ENCODE measurements at regions not wholly inside any gene's neighbourhood (a gene's known extent, or its start where the extent isn't known, plus 50 kb on each side); places are given as distances from the start of the nearest gene placed in this dataset.

GRCh38 chr2:16466133-16466820 lies 199.4 kb downstream of the CYRIA start:
- no peak for DNase-seq (ENCODE audit: low read depth in 1 of 2, low spot score in 1 of 2)

GRCh38 chr2:16464641-16465040 lies 201.0 kb downstream of the CYRIA start:
- DNase-seq (ENCODE audit: low read depth in 1 of 2, low spot score in 1 of 2): no peak

DNA sequence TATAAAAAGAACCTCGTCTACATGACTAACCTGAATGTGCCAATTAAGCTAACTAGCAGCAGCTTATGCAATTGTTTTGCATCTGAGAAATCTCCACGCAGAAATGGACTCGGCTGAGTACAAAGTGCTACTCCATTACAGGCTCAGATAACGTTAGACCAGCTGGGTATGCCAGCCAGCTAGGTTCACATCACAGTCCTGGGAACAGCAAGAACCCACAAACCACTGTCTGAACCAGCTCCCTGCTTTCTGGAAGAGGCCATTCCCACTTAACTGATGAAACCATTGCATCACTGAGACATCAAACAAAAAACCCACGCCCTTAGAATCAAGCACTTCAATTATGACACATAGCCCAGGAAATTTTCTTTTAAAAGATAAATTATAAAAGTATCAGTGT lies 202.7 kb downstream of the CYRIA start:
- no peak for DNase-seq (ENCODE audit: low read depth in 1 of 2, low spot score in 1 of 2)

DNA sequence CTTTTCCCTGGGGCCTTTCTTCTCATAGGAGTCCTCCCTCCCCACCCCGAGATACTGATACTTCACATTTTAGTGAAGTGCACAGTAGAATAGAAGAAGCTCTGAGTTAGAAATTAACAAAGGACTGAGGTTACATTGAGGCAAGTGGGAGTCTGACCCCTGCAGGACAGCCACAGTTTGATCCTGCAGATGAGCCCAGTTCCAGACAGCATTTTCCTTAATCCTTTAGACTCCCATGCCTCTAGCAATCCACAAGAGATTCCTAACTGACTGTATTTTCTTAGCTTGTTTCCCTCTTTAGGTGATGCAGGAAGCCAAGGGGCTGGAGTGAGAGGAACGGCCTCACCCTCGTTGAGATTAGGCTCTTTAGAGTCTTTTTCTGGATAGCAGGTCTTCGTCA lies 204.0 kb downstream of the CYRIA start:
- DNase-seq (ENCODE audit: low read depth in 1 of 2, low spot score in 1 of 2): no peak

- no peak for DNase-seq (ENCODE audit: low read depth in 1 of 2, low spot score in 1 of 2)
Observed at GRCh38 chr2:16459606-16460005, 206.0 kb downstream of the CYRIA start.

DNA sequence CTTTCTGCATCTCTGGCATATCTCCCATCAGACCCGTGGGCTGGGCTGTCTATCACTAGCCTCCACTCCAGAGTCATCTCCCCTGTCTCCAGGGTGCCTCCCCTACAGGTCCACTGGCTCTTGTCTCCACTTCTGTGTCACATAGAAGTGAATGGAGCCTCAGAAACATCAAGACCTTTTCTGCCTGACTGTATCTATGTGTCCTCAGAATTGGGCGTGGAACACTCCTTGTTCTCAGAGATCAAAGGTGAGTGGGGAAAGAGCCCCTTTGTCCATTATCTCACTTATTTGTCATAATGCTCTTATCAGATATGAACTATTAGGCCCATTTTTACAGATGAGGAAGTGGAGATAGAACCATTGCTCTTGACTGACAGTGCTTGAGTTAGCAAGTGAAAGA lies 211.0 kb downstream of the CYRIA start:
- no peak for DNase-seq (ENCODE audit: low read depth in 1 of 2, low spot score in 1 of 2)

GRCh38 chr2:16452123-16452522 lies 213.5 kb downstream of the CYRIA start:
- DNase-seq (ENCODE audit: low read depth in 1 of 2, low spot score in 1 of 2): no peak

- DNase-seq (ENCODE audit: low read depth in 1 of 2, low spot score in 1 of 2): no peak
Observed at GRCh38 chr2:16446706-16447105, 218.9 kb downstream of the CYRIA start.

DNA sequence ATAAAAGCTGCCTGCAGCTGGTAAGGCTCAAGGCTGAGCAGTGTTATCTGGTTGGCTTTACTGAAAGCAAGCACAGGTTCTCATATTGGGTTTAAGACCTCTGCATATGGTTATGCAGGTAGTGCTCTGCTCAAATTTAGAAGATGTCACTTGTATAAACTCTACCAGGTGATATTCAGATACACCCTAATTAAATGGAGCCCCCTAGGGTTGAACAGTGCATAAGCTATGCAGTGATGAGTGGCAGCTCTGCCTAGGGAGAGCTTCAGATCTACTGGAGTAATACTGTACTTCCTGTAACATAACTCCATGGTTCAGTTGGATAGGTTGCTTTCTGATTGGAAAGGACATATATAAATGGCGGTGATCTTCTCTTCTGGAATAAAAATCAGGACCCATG lies 222.7 kb downstream of the CYRIA start:
- DNase-seq (ENCODE audit: low read depth in 1 of 2, low spot score in 1 of 2): no peak

- DNase-seq (ENCODE audit: low read depth in 1 of 2, low spot score in 1 of 2): no peak
Observed at GRCh38 chr2:16441431-16441830, 224.2 kb downstream of the CYRIA start.

DNA sequence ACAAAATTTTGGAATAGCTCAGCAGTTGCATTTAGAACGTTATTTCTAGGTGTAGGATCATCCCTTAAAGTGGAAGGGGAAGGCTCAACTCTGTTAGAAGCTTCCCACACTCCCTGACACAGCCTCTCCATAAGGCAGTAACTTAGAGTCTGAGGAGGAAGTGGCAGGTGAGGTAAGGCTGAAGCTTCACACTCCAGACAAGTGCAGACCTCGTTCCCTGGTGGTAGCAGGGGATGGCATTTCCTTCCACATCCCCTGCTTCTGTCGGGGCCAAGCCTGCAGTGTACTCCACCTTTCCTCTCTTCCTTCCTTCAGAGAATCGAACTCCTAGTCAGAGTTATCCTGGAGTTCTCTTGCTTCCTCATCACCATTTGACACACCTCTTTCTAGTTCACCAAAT lies 224.7 kb downstream of the CYRIA start:
- DNase-seq (ENCODE audit: low read depth in 1 of 2, low spot score in 1 of 2): no peak

- DNase-seq (ENCODE audit: low read depth in 1 of 2, low spot score in 1 of 2): no peak
Observed at GRCh38 chr2:16438613-16439321, 226.9 kb downstream of the CYRIA start.

DNA sequence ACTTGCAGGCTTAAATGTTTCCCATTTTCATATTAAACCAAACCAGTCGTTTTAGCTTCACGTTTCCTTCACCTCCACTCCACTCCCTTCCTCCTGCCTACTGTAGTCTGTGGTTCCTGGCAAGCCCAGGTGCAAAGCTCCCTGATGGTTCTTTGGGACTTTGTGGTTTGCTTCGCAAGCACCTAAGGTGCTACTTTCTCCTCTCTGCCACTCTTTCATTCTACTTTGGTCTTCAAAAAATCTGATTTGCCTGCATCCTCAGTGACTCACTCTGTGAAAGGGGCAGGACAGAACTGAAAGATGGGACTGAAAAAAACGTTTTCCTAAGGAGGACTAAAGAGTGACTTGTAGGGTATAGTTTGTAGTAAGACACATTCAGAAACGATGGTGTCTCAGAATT lies 228.4 kb downstream of the CYRIA start:
- DNase-seq (ENCODE audit: low read depth in 1 of 2, low spot score in 1 of 2): no peak

- DNase-seq (ENCODE audit: low read depth in 1 of 2, low spot score in 1 of 2): no peak
Observed at GRCh38 chr2:16434393-16434792, 231.2 kb downstream of the CYRIA start.

DNA sequence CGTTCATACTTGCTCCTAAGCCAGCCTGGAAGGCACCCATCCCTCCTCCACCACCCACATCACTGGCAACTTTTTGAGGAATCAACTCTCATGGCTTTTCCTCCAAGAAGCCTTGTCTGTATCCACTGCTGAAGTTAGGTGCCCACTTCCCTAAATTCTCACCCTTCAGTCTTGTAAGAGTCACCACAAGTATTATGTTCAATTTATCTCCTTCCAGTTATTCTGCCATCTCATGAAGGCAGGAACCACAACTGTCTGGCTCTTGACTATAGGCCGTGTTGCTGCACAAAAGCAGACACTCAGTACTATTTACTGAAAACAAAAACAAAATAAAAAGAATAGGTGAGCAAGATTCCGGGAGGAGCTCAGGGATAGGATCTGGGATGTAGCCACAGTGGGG lies 234.8 kb downstream of the CYRIA start:
- DNase-seq (ENCODE audit: low read depth in 1 of 2, low spot score in 1 of 2): no peak

GRCh38 chr2:16429431-16430145 lies 236.0 kb downstream of the CYRIA start:
- no peak for DNase-seq (ENCODE audit: low read depth in 1 of 2, low spot score in 1 of 2)

- DNase-seq (ENCODE audit: low read depth in 1 of 2, low spot score in 1 of 2): no peak
Observed at GRCh38 chr2:16429002-16429401, 236.6 kb downstream of the CYRIA start.

DNA sequence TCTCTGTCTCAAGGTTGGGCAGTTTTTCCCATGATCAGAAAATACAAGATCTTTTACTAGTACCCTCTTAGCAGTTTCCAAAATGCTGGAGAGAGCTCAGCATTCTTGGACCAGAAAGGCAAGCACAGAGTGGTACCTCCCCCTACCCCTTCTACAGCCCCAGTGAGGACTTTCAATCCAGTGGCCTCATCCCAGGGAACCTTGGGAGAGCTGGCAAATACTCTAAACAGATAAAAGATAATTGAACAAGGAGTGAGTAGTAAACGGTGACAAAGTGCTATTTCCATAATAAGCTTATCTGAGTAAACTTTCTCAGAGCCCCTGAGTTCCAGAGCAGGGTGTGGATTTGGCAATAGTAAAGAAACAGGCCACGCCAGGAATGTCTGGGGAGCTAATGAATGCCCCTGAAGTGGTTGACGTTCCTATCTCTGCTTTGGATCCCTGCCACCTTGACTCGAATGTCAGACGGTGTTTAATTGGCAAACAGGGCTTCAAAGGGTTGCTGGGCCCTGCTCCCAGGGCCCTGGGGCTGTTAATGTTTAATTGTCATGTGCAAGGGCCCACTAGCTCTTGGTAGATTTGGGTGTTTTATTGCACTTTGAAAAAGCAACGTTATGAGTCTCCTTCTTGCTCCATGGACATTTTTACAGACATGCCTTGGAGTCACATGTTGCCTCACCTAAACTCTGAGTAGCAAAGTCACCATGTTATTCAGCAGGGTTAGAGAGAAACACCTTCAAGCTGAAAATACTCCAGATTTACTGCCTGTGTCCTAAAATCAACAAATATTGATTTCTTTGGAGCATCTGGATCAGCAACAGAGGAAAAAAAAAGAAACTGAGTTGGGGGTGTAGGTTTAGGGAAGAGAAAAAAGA lies 239.9 kb downstream of the CYRIA start:
- DNase-seq (ENCODE audit: low read depth in 1 of 2, low spot score in 1 of 2): no peak

GRCh38 chr2:16420421-16420820 lies 245.2 kb downstream of the CYRIA start:
- no peak for DNase-seq (ENCODE audit: low read depth in 1 of 2, low spot score in 1 of 2)

DNA sequence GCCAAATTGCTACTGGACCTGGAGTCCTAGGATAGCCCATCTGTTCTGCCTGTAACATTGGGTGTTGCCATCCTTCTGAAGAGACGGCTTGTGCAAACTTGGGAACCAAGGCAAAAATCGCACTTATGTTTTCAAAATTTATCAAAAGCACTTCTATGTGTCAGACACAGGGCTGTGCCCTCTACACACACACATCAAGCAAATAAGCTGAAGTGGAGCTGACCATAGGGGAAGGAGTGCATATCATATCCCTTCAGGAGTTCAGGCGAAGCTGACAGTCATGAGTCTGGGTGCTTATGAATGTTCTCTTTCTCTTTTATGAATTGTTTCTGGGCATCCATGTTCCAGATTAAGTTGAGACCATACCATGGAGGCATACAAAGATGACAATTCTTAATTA lies 247.9 kb downstream of the CYRIA start:
- no peak for DNase-seq (ENCODE audit: low read depth in 1 of 2, low spot score in 1 of 2)

- DNase-seq (ENCODE audit: low read depth in 1 of 2, low spot score in 1 of 2): no peak
Observed at GRCh38 chr2:16416651-16417050, 249.0 kb downstream of the CYRIA start.

Measured in activated T-helper 1 cell treated with anti-CD3 and anti-CD28 coated beads, Interleukin-2, amount 50 U/mL, for 16 hours (primary cell).